Liver (tissue), 2 donors: ENCODE measurements at regions not wholly inside any gene's neighbourhood (a gene's known extent, or its start where the extent isn't known, plus 50 kb on each side); places are given as distances from the start of the nearest gene placed in this dataset.

ENCODE experiments used
- CTCF ChIP-seq: fragments of 150-350 bp; IDR thresholded peaks from 2 replicates; pipeline ENCODE4 v1.5.1; 2017; ENCODE audit warnings: improper control_type of control experiment, low read depth, low read length; ENCODE audit not compliant: missing input control
- MAX ChIP-seq: IDR thresholded peaks from 2 replicates; pipeline ENCODE4 v1.6.1; 2016; ENCODE audit warnings: antibody characterized with exemption
- donor health status: healthy.

GRCh38 chr4:43456383-43456782 lies 563.9 kb downstream of the GRXCR1 start:
- TF ChIP-seq CTCF (no peak), MAX (no peak)
